Renal cortical epithelial cell (primary cell): ENCODE measurements at regions not wholly inside any gene's neighbourhood (a gene's known extent, or its start where the extent isn't known, plus 50 kb on each side); places are given as distances from the start of the nearest gene placed in this dataset.

Source experiments
- DNase-seq: peaks from one replicate; pipeline ENCODE4 v3.0.0-alpha.2; 2011; ENCODE audit warnings: low read depth

- DNase-seq: no peak
Measured at GRCh38 chr13:34464011-34464410, 478.1 kb upstream of the NBEA start.

DNA sequence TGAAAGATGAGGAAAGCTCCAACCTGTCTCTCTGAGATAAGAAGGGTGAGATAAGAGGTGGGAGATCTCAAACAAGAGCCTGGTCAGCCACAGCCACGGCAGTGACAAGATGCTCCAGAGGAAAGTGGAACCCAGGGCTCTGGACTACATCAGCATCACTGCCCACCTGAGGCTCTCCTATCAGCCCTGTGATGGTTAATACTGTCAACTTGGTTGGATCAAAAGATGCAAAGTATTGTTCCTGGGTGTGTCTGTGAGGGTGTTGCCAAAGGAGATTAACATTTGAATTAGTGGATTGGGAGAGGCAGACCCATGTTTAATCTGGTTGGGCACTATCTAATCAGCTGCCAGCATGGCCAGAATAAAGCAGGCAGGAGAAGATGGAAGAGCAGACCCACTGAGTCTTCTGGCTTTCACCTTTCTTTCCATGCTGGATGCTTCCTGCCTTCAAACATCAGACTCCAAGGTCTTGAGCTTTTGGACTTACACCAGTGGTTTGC, 476.6 kb upstream of the NBEA start:
- no peak for DNase-seq

GRCh38 chr13:34466301-34466700, 475.8 kb upstream of the NBEA start:
- peak; percentile 18 for DNase-seq

- DNase-seq: peak; percentile 61
Measured at GRCh38 chr13:34467450-34468083, 474.5 kb upstream of the NBEA start.

- DNase-seq: peak; percentile 82
Measured at GRCh38 chr13:34469196-34469986, 472.7 kb upstream of the NBEA start.

DNA sequence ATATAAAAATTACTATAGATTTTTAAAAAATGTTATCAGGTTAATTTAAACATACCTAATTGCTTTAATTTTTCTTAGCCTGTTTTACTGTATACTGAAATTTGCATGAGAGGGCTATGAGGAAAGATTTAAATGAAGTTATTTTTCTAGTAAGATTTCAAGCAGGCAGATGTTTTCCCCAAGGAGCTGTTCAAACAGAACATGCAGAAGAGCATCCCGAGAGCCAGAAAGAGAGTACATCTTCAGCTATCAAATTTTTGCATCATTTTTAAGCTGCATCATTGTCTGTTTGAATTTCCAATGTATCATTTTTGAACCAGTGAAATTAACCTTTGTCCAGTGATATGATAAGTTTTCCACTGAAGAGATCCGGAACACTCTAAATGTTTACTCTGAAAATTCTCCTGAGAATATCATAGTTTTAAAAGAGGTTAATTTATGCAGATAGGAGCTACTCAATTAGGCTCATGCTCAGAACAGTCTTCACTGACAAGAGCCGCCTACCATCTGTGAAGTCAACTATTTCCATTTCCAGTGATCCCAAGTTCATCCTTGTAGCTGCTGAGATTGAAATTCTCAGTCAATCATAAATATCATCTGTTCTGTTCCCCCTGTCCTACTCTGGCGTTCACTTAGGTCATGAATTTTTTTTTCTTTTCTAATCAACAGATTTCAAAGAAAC, 467.7 kb upstream of the NBEA start:
- no peak for DNase-seq

DNA sequence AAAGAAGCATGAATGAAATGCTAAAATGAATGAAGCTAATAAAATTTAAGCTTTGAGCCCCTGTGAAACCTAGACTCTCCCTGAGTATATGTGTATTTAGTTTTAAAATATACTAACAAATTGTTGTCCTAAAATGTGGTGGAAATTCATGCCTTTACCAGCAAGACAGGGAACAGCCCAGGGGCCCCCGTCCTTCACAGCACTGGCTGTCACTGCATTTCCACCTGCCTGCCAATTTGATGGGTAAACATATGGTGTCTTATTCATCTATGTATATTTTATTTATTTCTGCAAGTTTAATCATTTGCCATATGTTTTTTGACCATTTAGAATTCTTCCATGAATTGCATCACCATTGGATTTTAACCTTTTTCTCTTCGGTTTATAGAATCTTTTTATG, 463.7 kb upstream of the NBEA start:
- no peak for DNase-seq

DNA sequence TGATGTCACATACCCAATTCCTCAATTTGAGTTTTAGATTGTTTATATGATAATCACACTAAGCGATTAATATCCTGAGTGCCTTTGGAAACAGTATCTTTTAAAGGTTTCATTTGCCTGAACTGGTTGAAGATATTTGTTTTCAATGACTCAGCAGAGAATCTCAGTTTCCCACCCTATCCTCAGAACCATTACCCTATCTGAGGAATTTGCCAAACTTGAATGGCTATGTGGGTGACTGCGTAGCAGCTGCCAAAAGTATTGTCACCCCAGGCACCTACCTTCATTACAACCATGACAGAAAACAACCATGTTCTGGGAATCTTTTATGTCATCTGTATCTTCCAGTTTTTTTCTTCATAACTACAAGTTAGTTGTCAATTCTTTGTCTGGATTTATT, 440.1 kb upstream of the NBEA start:
- no peak for DNase-seq

DNA sequence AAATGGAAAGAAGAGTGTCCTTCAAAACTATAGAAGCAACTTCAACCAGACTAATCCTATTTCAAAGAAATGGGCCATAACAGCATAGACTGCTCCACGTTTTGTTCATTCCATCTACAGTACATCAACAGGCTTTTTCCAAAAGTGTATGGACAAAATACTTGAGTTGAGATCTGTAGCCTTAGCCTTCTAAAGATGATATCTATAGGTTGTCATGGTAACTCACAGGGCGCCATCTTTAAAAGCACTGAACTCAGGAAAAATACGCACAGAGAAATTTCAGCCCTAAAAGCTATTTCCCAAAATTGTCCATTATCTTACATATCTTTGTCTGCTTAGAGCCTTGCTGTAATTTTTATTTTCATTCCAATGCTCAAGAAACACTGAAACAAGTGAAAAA, 439.4 kb upstream of the NBEA start:
- no peak for DNase-seq

DNA sequence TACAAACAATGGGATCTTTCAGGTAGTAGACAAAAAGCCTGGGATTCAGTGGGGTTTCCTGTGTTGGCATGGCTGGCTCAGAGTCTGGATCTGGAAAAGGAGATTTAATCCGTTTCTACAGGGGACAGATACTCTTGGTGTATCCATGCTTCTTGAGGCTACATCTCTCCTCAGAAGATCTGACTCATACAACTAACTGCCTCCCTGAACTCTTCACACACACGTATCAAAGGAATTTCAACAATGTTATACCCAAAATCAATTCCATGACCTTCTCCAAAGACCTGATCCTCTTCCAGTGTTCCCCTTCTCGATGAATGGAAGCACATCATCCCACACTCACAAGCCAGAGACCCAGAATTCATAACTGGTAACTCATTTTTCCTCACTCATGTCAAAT, 435.3 kb upstream of the NBEA start:
- no peak for DNase-seq

DNA sequence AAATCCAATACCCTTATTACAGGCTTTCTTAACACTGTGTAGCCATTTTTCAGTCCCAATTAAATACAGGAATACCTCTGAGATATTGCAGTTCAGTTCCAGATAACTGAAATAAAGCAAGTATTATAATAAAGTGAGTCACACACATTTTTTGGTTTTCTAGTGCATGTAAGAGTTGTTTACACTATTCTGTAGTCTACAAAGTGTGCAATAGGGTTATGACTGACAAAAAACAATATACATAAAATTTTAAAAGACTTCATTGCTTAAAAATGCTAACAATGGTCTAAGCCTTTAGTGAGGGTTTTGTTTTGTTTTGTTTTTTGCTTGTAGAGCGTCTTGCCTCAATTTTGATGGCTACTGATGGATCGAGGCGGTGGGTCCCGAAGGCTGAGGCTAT, 434.4 kb upstream of the NBEA start:
- no peak for DNase-seq

- no peak for DNase-seq
Measured at GRCh38 chr13:34512817-34513216, 429.3 kb upstream of the NBEA start.

DNA sequence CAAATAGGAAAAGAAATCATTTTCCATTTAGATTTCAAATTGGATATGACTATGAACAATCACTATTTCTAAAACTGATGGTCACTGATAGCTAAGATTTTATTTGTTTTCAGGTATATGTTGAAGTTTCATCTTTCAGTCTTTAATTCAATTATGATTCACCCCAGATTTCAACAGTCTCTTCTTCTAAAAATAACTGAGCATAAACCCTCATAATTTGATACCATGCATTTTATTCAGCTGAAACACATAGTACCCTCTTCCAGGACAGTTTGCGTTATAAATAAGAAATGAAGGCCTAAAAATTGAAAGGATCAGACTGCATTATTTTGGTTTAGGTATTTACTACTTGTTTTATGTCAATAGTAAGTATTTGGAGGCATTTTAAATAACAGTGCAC, 428.5 kb upstream of the NBEA start:
- no peak for DNase-seq

DNA sequence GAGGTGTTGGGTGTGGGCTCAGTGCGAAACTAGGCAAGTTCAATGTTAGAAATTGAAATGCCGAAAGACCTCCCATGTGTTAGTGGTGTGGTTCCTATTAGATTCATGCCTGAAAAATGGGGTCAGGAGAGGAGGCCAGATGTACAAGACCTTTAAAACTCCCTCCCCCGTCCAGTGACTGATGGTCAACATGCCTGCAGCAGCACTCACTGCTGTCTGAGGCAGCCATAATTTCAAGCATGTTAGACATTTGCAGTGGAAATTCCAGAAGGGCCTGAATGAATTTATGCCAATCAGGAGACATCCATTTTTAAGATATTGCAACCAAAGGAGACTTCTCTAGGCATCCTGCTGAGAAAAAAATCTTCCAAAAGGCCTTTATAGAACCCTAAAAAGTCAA, 426.9 kb upstream of the NBEA start:
- no peak for DNase-seq

GRCh38 chr13:34521171-34521570, 420.9 kb upstream of the NBEA start:
- DNase-seq: no peak

DNA sequence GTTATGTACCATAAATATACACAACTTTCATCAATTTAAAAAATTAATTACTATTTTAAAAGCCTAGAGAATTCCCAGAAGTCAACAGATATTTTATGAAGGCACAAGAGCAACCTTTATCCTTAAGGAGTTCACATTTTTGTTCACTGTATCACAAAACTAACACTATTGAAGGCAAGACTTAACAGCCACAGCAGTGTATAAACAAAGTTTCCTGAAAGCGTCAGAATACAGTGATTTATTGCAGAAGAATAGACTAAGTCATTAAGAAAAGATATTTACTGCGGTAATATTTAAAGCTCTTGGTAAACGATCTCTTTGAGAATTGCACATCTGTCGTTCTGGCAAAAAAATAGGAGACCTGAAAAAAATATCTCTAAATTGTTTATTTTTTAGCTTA, 419.3 kb upstream of the NBEA start:
- DNase-seq: peak; percentile 33

DNA sequence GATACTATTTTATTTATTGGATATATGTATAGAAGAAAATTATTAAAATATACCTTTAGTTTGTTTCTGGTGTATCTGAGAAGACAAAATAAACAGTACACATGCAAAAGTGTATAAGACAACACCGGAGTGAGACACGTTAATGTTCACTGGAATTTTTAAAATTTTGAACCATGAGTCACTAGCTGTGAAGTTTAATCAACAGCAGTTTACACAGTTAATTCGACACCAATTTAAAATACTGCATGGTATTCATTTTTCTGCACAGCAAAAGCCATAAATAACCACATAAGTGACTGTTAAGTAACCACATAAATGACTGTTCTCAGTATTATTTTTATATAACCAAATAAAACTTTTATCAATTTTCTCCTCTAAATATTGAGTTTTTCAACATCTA, 418.7 kb upstream of the NBEA start:
- DNase-seq: peak; percentile 58

- no peak for DNase-seq
Measured at GRCh38 chr13:34533941-34534340, 408.1 kb upstream of the NBEA start.

GRCh38 chr13:34542321-34542720, 399.7 kb upstream of the NBEA start:
- no peak for DNase-seq

GRCh38 chr13:34543836-34544235, 398.2 kb upstream of the NBEA start:
- peak; percentile 7 for DNase-seq

DNA sequence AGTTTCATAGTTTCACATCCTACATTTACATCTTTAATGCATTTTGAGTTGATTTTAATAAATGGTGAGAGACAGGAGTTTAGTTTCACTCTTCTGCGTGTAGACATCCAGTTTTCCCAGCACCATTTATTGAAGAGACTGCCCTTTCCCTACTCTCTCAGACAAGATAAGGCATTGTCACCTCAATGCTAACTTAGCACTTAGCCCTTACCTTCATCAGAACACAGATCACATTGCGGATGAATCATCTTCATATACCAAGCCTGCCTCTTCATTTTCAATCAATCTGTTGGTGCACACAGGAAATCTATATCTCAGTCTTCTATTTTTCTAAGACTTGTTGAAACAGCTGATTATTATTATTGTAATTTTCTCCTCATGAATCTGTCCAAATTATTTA, 396.6 kb upstream of the NBEA start:
- DNase-seq: no peak

DNA sequence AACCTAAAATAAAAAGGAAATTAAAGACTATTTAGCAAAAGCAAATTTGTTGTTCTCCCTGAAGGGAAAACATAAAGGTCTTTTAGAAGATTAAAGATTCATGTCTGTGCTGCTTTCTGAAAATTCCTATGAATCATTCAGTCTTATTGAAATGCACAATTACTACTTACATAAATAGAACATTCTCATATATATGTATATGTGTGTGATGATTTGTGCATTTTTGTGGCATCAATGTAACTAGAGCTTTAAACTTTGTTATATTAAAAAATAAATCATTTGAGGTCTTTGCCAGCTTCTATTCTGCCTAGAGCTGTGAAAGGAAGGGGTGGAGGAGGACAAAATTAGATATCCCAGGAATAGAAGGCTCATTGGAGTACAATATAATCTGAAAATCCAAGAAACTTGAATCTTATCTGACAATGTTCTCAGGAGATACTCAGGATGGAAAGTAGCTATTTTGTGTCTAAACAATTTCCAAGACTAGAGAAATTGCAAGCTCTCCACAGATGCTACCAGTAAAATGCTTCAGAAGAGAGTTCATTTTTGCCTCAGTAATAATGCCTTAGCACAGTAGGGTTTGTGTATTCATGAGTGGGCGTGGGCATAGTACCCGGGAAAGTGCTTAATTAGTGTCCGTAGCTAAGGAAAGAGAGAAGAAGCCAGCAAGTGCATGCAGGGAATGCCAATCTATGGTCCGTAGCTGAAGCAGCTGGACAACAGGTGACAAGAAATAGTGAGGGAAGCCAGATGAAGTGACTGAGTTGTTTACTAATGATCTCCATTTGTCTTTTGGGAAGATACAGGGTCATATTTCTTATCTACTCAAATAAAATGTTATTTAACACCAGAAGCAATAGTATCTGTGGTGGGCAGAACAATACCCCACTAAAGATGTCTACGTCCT, 395.5 kb upstream of the NBEA start:
- DNase-seq: no peak
